PC-3 (cell line): ENCODE measurements at regions not wholly inside any gene's neighbourhood (a gene's known extent, or its start where the extent isn't known, plus 50 kb on each side); places are given as distances from the start of the nearest gene placed in this dataset.
"Not testable (repeated sequence)": the region's sequence is repeated elsewhere in the genome, so short reads cannot be mapped to it uniquely, and the experiment has no call there.

Experiments used
- ATAC-seq: fragments of 200-7000 bp; cut with Tn5 transposase; 2 replicates; pipeline ENCODE4 v1.9.1; 2020; ENCODE audit warnings: mild to moderate bottlenecking, moderate library complexity
- BruUV-seq: library from RNA; stranded (reverse); fragments of 400-500 nt; replicated peaks from 2 replicates; lab custom pipeline; 2021; lab: Mats Ljungman, UMichigan
- CTCF ChIA-PET: fragments of 300-600 bp; sonication (Branson Sonifier 250); formaldehyde crosslinking; loops from one replicate; lab custom pipeline; 2022; ENCODE audit warnings: antibody characterized with exemption; lab: Charles Lee
- POLR2A ChIA-PET: fragments of 300-600 bp; sonication (Branson Sonifier 250); formaldehyde crosslinking; loops from one replicate; lab custom pipeline; 2022; ENCODE audit warnings: antibody characterized with exemption; ENCODE audit not compliant: unreplicated experiment; lab: Charles Lee
- DNase-seq: peaks from one replicate; pipeline ENCODE4 v3.0.0-alpha.2; 2015
- H2AFZ ChIP-seq: fragments of 300-600 bp; sonication (generic); 2 replicates; pipeline ENCODE4 v1.6.0; 2016; ENCODE audit warnings: antibody characterized with exemption, low read length
- H3F3A ChIP-seq: fragments of 300-600 bp; sonication (generic); one replicate; pipeline ENCODE4 v1.6.0; 2017; ENCODE audit warnings: antibody characterized with exemption, low read length, control low read depth, mild to moderate bottlenecking; ENCODE audit not compliant: unreplicated experiment
- H3K27ac ChIP-seq: fragments of 300-600 bp; sonication (generic); 2 replicates; pipeline ENCODE4 v1.5.1; 2016; ENCODE audit warnings: mild to moderate bottlenecking, low read length
- H3K27me3 ChIP-seq: fragments of 300-600 bp; sonication (generic); 2 replicates; pipeline ENCODE4 v1.6.1; 2016; ENCODE audit warnings: low read length, mixed read lengths
- H3K36me3 ChIP-seq: fragments of 300-600 bp; sonication (generic); 2 replicates; pipeline ENCODE4 v1.6.1; 2016; ENCODE audit warnings: low read depth, mixed run types, low read length, mixed read lengths
- H3K4me1 ChIP-seq: fragments of 300-600 bp; sonication (generic); 2 replicates; pipeline ENCODE4 v1.5.1; 2016; ENCODE audit warnings: low read length; ENCODE audit not compliant: insufficient read depth
- H3K4me2 ChIP-seq: fragments of 300-600 bp; sonication (generic); 2 replicates; pipeline ENCODE4 v1.6.0; 2016; ENCODE audit warnings: low read length
- H3K4me3 ChIP-seq: fragments of 300-600 bp; sonication (generic); 2 replicates; pipeline ENCODE4 v1.5.1; 2016; ENCODE audit warnings: mild to moderate bottlenecking, low read length, mixed read lengths
- H3K79me2 ChIP-seq: fragments of 300-600 bp; sonication (generic); 2 replicates; pipeline ENCODE4 v1.6.1; 2017; ENCODE audit warnings: low read length, mixed read lengths
- H3K9ac ChIP-seq: fragments of 300-600 bp; sonication (generic); 2 replicates; pipeline ENCODE4 v1.6.0; 2016; ENCODE audit warnings: mild to moderate bottlenecking, low read length
- H3K9me2 ChIP-seq: fragments of 300-600 bp; sonication (generic); replicated peaks from 2 replicates; pipeline ENCODE4 v1.6.1; 2016; ENCODE audit warnings: mixed run types, low read length, mixed read lengths
- H3K9me3 ChIP-seq: fragments of 300-600 bp; sonication (generic); 2 replicates; pipeline ENCODE4 v1.6.1; 2016; ENCODE audit warnings: low read length, mixed read lengths
- H4K20me1 ChIP-seq: fragments of 300-600 bp; sonication (generic); 2 replicates; pipeline ENCODE4 v1.6.1; 2016; ENCODE audit warnings: low read length, mixed read lengths
- intact Hi-C: fragments of 100-400 bp; cut with micrococcal nuclease; formaldehyde crosslinking; loops from 2 replicates; pipeline ENCODE4 v1.9.0; 2023

GRCh38 chr21:13921455-13921854 lies 289.3 kb downstream of the LIPI start:
- H3K79me2 ChIP-seq, H3K27ac ChIP-seq, ATAC-seq, BruUV-seq, H3K9me3 ChIP-seq, CTCF ChIA-PET, DNase-seq, H3K9me2 ChIP-seq, H3K4me1 ChIP-seq, H3K27me3 ChIP-seq, H3K4me3 ChIP-seq, H3K36me3 ChIP-seq, H4K20me1 ChIP-seq, H2AFZ ChIP-seq, H3K4me2 ChIP-seq, intact Hi-C loops, H3K9ac ChIP-seq, H3F3A ChIP-seq, POLR2A ChIA-PET: not testable (repeated sequence)

DNA sequence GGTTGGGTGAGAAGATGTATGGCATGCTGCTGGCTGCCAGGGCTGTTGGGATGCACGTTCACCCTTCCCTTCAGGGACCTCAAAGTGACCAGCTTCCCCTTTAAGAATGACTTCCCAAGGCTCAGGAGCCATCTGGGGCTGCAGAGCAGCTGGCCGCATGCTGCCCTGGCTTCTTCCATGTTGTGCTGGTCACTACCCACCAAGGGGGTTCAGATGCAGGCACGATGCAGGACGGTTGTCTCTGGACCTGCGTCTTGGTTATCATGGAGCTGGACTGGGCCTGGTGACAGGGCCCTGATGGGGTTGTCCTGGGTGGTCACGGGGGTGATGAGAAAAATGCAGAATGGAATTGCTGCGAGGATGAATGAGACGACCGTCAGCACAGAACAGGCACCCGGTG lies 297.8 kb downstream of the POTED start:
- POLR2A ChIA-PET, DNase-seq, H3K9me3 ChIP-seq, H3K36me3 ChIP-seq, ATAC-seq, BruUV-seq, H2AFZ ChIP-seq, CTCF ChIA-PET, H3K9ac ChIP-seq, H3K27ac ChIP-seq, H3K4me1 ChIP-seq, H4K20me1 ChIP-seq, H3K4me3 ChIP-seq, H3K79me2 ChIP-seq, intact Hi-C loops, H3K27me3 ChIP-seq, H3K9me2 ChIP-seq, H3F3A ChIP-seq, H3K4me2 ChIP-seq: not testable (repeated sequence)

GRCh38 chr21:13896596-13897247 lies 287.1 kb downstream of the POTED start:
- H3K79me2 ChIP-seq, H4K20me1 ChIP-seq, H3K4me3 ChIP-seq, H3K9me3 ChIP-seq, H3K27ac ChIP-seq, H2AFZ ChIP-seq, H3F3A ChIP-seq, H3K36me3 ChIP-seq, H3K9me2 ChIP-seq, H3K4me2 ChIP-seq, H3K4me1 ChIP-seq, POLR2A ChIA-PET, DNase-seq, H3K9ac ChIP-seq, BruUV-seq, CTCF ChIA-PET, intact Hi-C loops, ATAC-seq, H3K27me3 ChIP-seq: not testable (repeated sequence)

DNA sequence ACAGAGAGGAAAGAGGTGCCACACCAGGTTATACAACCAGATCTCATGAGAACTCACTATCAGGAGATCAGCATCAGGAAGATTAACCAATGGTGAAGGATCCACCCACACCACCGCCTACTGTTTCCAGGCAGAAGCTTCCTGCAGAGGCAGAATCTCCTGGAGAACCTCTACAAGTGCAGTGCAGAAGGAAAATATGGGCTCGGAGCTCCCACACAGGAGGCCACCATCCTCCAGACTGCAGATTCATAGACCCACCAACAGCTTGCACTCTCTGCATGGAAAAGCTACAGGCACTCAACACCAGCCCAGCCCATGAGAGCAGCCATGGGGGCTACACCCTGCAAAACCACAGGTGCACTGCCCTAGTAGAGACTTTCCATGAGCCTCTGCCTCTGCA lies 284.0 kb downstream of the POTED start:
- H4K20me1 ChIP-seq, CTCF ChIA-PET, H3F3A ChIP-seq, DNase-seq, H3K9ac ChIP-seq, H3K4me1 ChIP-seq, H3K27me3 ChIP-seq, H3K4me2 ChIP-seq, ATAC-seq, BruUV-seq, H3K9me2 ChIP-seq, H3K9me3 ChIP-seq, H2AFZ ChIP-seq, H3K4me3 ChIP-seq, POLR2A ChIA-PET, H3K36me3 ChIP-seq, intact Hi-C loops, H3K79me2 ChIP-seq, H3K27ac ChIP-seq: not testable (repeated sequence)

GRCh38 chr21:13893025-13893424 lies 283.4 kb downstream of the POTED start:
- H2AFZ ChIP-seq, H3K4me3 ChIP-seq, intact Hi-C loops, H3K4me2 ChIP-seq, H3K4me1 ChIP-seq, BruUV-seq, H3K27ac ChIP-seq, H3K9me3 ChIP-seq, H3K79me2 ChIP-seq, H3K9me2 ChIP-seq, H3K36me3 ChIP-seq, ATAC-seq, H3K27me3 ChIP-seq, POLR2A ChIA-PET, H3K9ac ChIP-seq, DNase-seq, H4K20me1 ChIP-seq, H3F3A ChIP-seq, CTCF ChIA-PET: not testable (repeated sequence)

DNA sequence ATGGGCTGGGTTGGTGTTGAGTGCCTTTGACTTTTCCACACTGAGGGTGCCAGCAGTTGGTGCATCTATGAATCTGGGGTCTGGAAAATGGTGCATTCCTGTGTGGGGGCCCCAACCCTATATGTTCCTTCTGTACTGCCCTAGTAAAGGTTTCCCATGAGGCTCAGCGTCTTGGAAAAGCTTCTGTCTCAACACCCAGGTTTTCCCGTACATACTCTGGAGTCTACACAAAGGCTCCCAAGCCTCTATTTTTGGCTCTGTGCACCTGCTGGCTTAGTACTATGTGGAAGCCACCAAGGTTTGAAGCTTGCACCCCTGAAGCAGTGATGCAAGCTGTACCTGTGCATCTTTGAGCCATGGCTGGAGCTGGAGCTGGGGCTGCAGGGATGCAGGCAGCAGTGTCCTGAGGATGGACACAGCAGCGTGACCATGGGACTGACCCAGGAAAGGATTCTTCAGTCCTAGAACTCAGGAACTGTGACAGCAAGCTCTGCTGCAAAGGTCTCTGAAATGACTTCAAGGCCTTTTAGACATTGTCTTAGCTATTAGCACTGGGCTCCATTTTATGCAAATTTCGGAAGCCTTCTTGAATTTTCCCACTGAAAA lies 282.7 kb downstream of the POTED start:
- H3K4me3 ChIP-seq, POLR2A ChIA-PET, H2AFZ ChIP-seq, intact Hi-C loops, BruUV-seq, H3K9me2 ChIP-seq, H3K27ac ChIP-seq, H3K36me3 ChIP-seq, H3K79me2 ChIP-seq, H3K9ac ChIP-seq, ATAC-seq, H3F3A ChIP-seq, H3K4me2 ChIP-seq, H3K9me3 ChIP-seq, H4K20me1 ChIP-seq, H3K27me3 ChIP-seq, H3K4me1 ChIP-seq, CTCF ChIA-PET, DNase-seq: not testable (repeated sequence)
